Mesendoderm (in vitro differentiated cells): ENCODE measurements at regions not wholly inside any gene's neighbourhood (a gene's known extent, or its start where the extent isn't known, plus 50 kb on each side); places are given as distances from the start of the nearest gene placed in this dataset.
"Not testable (repeated sequence)": the region's sequence is repeated elsewhere in the genome, so short reads cannot be mapped to it uniquely, and the experiment has no call there.

ENCODE experiments used
- DNase-seq: peaks from one replicate; pipeline ENCODE4 v3.0.0; 2013
- H2AK5ac ChIP-seq: 2 replicates; pipeline ENCODE4 v1.6.1; 2013; ENCODE audit warnings: low read length, inconsistent platforms
- H2BK120ac ChIP-seq: 2 replicates; pipeline ENCODE4 v1.6.1; 2013; ENCODE audit warnings: low read depth, mild to moderate bottlenecking, low read length, moderate library complexity, mixed read lengths
- H2BK15ac ChIP-seq: replicated peaks from 2 replicates; pipeline ENCODE4 v1.6.1; 2013; ENCODE audit warnings: low read depth, mild to moderate bottlenecking, moderate library complexity
- H2BK5ac ChIP-seq: 2 replicates; pipeline ENCODE4 v1.6.1; 2013; ENCODE audit warnings: low read length, inconsistent platforms
- H3K18ac ChIP-seq: 2 replicates; pipeline ENCODE4 v1.6.1; 2013; ENCODE audit warnings: mild to moderate bottlenecking, low read length, mixed read lengths
- H3K23ac ChIP-seq: one replicate; pipeline ENCODE4 v1.6.1; 2013; ENCODE audit warnings: low read length
- H3K27ac ChIP-seq: 2 replicates; pipeline ENCODE4 v1.5.1; 2013; ENCODE audit warnings: low read depth, mild to moderate bottlenecking, inconsistent platforms, low read length, moderate library complexity
- H3K27me3 ChIP-seq: 2 replicates; pipeline ENCODE4 v1.6.1; 2013; ENCODE audit warnings: low read length, control low read depth, mild to moderate bottlenecking, inconsistent platforms; ENCODE audit not compliant: insufficient read depth, poor library complexity
- H3K36me3 ChIP-seq: 2 replicates; pipeline ENCODE4 v1.6.1; 2013; ENCODE audit warnings: low read length, inconsistent platforms; ENCODE audit not compliant: control insufficient read depth, insufficient read depth
- H3K4ac ChIP-seq: one replicate; pipeline ENCODE4 v1.6.1; 2013; ENCODE audit warnings: low read depth, mild to moderate bottlenecking, low read length, moderate library complexity
- H3K4me1 ChIP-seq: 2 replicates; pipeline ENCODE4 v1.6.1; 2013; ENCODE audit warnings: low read depth, low read length, inconsistent platforms; ENCODE audit not compliant: control insufficient read depth
- H3K4me2 ChIP-seq: 2 replicates; pipeline ENCODE4 v1.6.1; 2013; ENCODE audit warnings: low read length
- H3K4me3 ChIP-seq: 2 replicates; pipeline ENCODE4 v1.5.1; 2013; ENCODE audit warnings: mild to moderate bottlenecking, low read length
- H3K56ac ChIP-seq: one replicate; pipeline ENCODE4 v1.6.1; 2013; ENCODE audit warnings: low read length
- H3K79me1 ChIP-seq: 2 replicates; pipeline ENCODE4 v1.6.1; 2013; ENCODE audit warnings: low read length, inconsistent platforms
- H3K79me2 ChIP-seq: 2 replicates; pipeline ENCODE4 v1.6.1; 2013; ENCODE audit warnings: mild to moderate bottlenecking, low read length; ENCODE audit not compliant: control insufficient read depth, insufficient read depth
- H3K9ac ChIP-seq: 2 replicates; pipeline ENCODE4 v1.6.1; 2013; ENCODE audit warnings: low read length, inconsistent platforms
- H4K5ac ChIP-seq: one replicate; pipeline ENCODE4 v1.6.1; 2013; ENCODE audit warnings: low read length
- H4K8ac ChIP-seq: one replicate; pipeline ENCODE4 v1.6.1; 2013; ENCODE audit warnings: low read depth, mild to moderate bottlenecking, control low read depth, low read length, moderate library complexity
- WGBS: extraction: QIAGEN DNeasy Blood & Tissue Kit; methylation state at CpG from one replicate; pipeline ENCODE4 v1.1.7; 2013; ENCODE audit warnings: low lambda C conversion rate, missing lambda C conversion rate; ENCODE audit not compliant: insufficient coverage; ENCODE audit errors: extremely low coverage; 5-methylcytosine and 5-hydroxymethylcytosine counted together

- no peak overlapping the region for H3K9ac ChIP-seq
- no peaks in the 10 kb centered on the region for H3K27me3 ChIP-seq
- H4K8ac ChIP-seq, result no peak overlapping the region
- no peaks in the 10 kb centered on the region for H3K79me2 ChIP-seq
- H3K36me3 ChIP-seq, result no peaks in the 10 kb centered on the region
- H3K4me3 ChIP-seq, result no peak overlapping the region
- no peak overlapping the region for H3K4ac ChIP-seq
- no CpG with 5 or more reads among the region's 1 CpG for WGBS
- H3K18ac ChIP-seq, result no peak overlapping the region
- no peaks in the 10 kb centered on the region for H3K79me1 ChIP-seq
- DNase-seq, result peak; percentile 61
- no peak overlapping the region for H2AK5ac ChIP-seq
- H3K4me1 ChIP-seq, result no peaks in the 10 kb centered on the region
- H3K56ac ChIP-seq, result no peak overlapping the region
- no peak overlapping the region for H2BK5ac ChIP-seq
- H4K5ac ChIP-seq, result no peak overlapping the region
- no peak overlapping the region for H3K23ac ChIP-seq
- no peak overlapping the region for H3K27ac ChIP-seq
- no peak overlapping the region for H3K4me2 ChIP-seq
- H2BK120ac ChIP-seq, result no peak overlapping the region
- H2BK15ac ChIP-seq, result no peak overlapping the region
These were observed 365.6 kb upstream of the EDA2R start for GRCh38 chrX:67004451-67004850.

DNA sequence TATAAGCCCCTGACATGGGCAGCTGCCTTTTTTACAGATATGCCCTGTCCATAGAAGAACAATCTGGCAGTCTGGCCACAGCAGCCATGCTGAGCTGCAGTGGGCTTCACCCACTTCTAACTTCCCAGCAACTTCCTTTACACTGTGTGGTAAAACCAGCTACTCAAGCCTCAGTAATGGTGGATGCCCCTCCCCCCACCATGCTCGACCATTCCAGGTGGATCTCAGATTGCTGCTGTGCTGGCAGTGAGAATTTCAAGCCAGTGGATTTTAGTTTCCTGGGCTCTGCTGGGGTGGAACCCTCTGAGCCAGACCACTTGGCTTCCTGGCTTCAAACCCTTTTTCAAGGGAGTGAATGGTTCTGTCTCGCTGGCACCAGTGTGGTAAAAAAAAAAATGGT is 355.9 kb upstream of the EDA2R start:
- Histone ChIP-seq H3K4ac (no peak overlapping the region), H2BK15ac (no peak overlapping the region), H3K27ac (no peak overlapping the region), H3K79me2 (no peaks in the 10 kb centered on the region), H2BK120ac (no peak overlapping the region), H3K18ac (no peak overlapping the region), H4K8ac (no peak overlapping the region), H3K4me1 (no peaks in the 10 kb centered on the region), H3K36me3 (no peaks in the 10 kb centered on the region), H3K9ac (no peak overlapping the region), H3K79me1 (no peaks in the 10 kb centered on the region), H4K5ac (no peak overlapping the region), H2BK5ac (no peak overlapping the region), H3K27me3 (no peaks in the 10 kb centered on the region), H2AK5ac (no peak overlapping the region), H3K56ac (no peak overlapping the region), H3K4me2 (no peak overlapping the region), H3K23ac (no peak overlapping the region), H3K4me3 (no peak overlapping the region)
- peak; percentile 10 for DNase-seq
- no CpG with 5 or more reads among the region's 2 CpGs for WGBS

DNA sequence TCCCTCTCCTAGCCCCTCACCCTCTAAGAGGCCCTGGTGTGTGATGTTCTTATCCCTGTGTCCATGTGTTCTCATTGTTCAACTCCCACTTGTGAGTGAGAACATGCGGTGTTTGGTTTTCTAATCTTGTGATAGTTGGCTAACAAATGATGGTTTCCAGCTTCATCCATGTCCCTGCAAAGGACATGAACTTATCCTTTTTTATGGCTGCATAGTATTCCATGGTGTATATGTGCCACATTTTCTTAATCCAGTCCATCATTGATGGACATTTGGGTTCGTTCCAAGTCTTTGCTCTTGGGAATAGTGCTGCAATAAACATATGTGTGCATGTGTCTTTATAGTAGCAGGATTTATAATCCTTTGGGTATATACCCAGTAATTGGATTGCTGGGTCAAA is 353.2 kb upstream of the EDA2R start:
- not testable (repeated sequence) for H3K79me1 ChIP-seq, DNase-seq, H2BK15ac ChIP-seq, H3K18ac ChIP-seq, H3K4me1 ChIP-seq, H4K5ac ChIP-seq, H3K4ac ChIP-seq, H3K9ac ChIP-seq, H2BK5ac ChIP-seq, H2BK120ac ChIP-seq, H2AK5ac ChIP-seq, H3K36me3 ChIP-seq, H3K27me3 ChIP-seq, H3K27ac ChIP-seq, H3K56ac ChIP-seq, H4K8ac ChIP-seq, H3K4me2 ChIP-seq, H3K79me2 ChIP-seq, H3K4me3 ChIP-seq, H3K23ac ChIP-seq
- no CpG with 5 or more reads among the region's 2 CpGs for WGBS

DNA sequence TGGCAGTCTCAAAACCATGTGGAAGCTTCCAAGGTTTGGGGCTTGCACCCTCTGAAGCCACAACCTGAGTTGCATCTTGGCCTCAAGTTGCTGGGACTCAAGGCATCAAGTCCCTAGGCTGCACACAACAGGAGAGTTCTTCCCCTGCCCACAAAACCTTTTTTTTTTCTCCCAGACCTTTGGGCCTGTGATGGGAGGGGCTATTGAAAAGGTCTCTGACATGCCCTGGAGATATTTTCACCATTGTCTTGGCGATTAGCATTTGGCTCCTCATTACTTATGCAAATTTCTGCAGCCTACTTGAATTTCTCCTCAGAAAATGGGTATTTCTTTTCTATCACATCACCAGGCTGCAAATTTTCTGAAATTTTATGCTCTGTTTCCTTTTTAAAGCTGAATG is 349.5 kb upstream of the EDA2R start:
- Histone ChIP-seq H4K8ac (no peak overlapping the region), H3K23ac (no peak overlapping the region), H3K18ac (no peak overlapping the region), H3K4me2 (no peak overlapping the region), H2BK5ac (no peak overlapping the region), H3K27me3 (no peaks in the 10 kb centered on the region), H3K27ac (no peak overlapping the region), H3K79me1 (no peaks in the 10 kb centered on the region), H2BK15ac (no peak overlapping the region), H2AK5ac (no peak overlapping the region), H3K4me3 (no peak overlapping the region), H3K4ac (no peak overlapping the region), H3K9ac (no peak overlapping the region), H3K36me3 (no peaks in the 10 kb centered on the region), H2BK120ac (no peak overlapping the region), H3K4me1 (no peaks in the 10 kb centered on the region), H3K56ac (no peak overlapping the region), H4K5ac (no peak overlapping the region), H3K79me2 (no peaks in the 10 kb centered on the region)
- WGBS, result no CpG with 5 or more reads among the region's 1 CpG
- DNase-seq, result peak; percentile 54

- Histone ChIP-seq H2BK5ac (no peak overlapping the region), H3K4me1 (no peaks in the 10 kb centered on the region), H3K4ac (no peak overlapping the region), H3K23ac (no peak overlapping the region), H2BK15ac (no peak overlapping the region), H3K4me2 (no peak overlapping the region), H2BK120ac (no peak overlapping the region), H4K5ac (no peak overlapping the region), H3K79me1 (no peaks in the 10 kb centered on the region), H3K36me3 (no peaks in the 10 kb centered on the region), H3K27me3 (no peaks in the 10 kb centered on the region), H3K18ac (no peak overlapping the region), H4K8ac (no peak overlapping the region), H3K56ac (no peak overlapping the region), H3K79me2 (no peaks in the 10 kb centered on the region), H3K4me3 (no peak overlapping the region), H3K9ac (no peak overlapping the region), H3K27ac (no peak overlapping the region), H2AK5ac (no peak overlapping the region)
- DNase-seq, result no peak
- no CpG with 5 or more reads among the region's 3 CpGs for WGBS
These were observed 322.8 kb upstream of the EDA2R start for GRCh38 chrX:66961665-66962064.

DNA sequence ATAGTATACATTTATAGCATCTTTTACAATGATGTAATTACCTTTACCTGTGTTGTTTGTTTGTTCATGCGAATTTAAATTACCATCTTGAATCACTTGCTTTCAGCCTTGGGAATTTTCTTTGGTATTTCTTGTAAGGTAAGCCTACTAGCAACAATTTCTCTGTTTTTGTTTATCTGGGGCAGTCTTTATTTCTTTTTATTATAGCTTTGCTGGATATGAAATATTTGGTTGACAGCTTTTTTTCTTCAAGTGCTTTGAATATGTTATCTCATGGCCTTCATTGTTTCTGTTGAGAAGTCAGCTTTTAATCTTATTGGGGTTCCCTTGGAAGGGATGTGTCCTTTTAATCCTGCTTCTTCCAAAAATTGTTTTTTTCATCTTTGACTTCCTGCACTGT is 292.8 kb upstream of the EDA2R start:
- Histone ChIP-seq H3K18ac (no peak overlapping the region), H3K79me2 (no peaks in the 10 kb centered on the region), H3K27me3 (no peaks in the 10 kb centered on the region), H3K4ac (no peak overlapping the region), H3K36me3 (no peaks in the 10 kb centered on the region), H2BK5ac (no peak overlapping the region), H2BK15ac (no peak overlapping the region), H2BK120ac (no peak overlapping the region), H3K4me2 (no peak overlapping the region), H3K4me3 (no peak overlapping the region), H3K23ac (no peak overlapping the region), H3K9ac (no peak overlapping the region), H3K4me1 (no peaks in the 10 kb centered on the region), H3K79me1 (no peaks in the 10 kb centered on the region), H4K5ac (no peak overlapping the region), H4K8ac (no peak overlapping the region), H3K27ac (no peak overlapping the region), H2AK5ac (no peak overlapping the region), H3K56ac (no peak overlapping the region)
- no CpG with 5 or more reads among the region's 1 CpG for WGBS
- no peak for DNase-seq
